ENCODE measurements at regions not wholly inside any gene's neighbourhood (a gene's known extent, or its start where the extent isn't known, plus 50 kb on each side); places are given as distances from the start of the nearest gene placed in this dataset.
"Not testable (repeated sequence)": the region's sequence is repeated elsewhere in the genome, so short reads cannot be mapped to it uniquely, and the experiment has no call there.

DNA sequence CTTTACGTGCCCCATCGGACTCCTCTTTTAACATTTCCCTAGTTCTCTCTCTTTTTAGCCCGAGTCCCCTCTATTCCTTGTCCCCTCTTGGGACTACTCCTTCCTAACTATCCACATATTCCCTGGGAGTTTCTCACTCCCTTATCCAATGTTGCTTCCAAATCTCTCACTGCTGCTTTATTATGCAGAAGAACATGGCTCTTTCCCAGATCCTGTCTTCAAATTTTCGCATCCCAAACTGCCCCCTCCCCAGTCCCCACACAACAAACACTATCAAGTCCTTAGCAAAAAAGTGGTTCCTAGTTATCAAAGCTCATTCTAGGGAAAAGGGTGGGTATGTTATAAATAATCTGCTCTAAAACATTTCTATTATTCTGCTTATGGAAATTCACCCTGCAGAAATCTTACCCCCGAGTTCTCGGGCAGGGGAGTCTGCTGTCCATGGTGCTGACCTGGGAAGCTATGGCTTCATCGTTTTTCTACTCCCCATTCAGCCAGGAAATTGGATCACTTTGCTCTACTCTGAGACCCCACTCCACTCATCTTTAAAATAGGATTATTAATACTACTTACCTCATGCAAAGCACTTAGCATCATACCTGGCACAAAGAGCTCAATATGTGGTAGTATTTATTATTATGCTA lies 393.5 kb downstream of the BUD13 start:
- no peak for DNase-seq (ENCODE audit: low read depth, low spot score)

DNA sequence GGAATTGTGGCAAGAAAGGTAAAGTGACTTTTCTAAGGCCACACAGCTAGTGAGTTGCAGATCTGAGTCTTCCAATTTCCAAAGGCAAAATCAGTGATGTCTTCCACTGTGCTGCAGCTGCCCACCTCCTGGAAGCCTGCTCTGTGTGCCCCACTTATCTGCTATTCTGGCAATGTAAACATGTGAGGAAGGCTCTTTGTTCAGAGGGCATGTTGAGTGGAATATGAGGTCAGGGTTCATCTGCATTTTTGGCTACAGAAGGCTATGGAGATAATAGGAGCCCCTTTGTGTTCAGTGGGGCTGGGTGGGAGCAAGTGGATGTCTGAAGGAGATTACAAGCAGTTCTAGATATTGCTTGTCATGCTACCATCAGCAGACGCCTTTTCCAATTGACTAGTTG lies 396.2 kb downstream of the BUD13 start:
- DNase-seq (ENCODE audit: low read depth, low spot score) = no peak

DNA sequence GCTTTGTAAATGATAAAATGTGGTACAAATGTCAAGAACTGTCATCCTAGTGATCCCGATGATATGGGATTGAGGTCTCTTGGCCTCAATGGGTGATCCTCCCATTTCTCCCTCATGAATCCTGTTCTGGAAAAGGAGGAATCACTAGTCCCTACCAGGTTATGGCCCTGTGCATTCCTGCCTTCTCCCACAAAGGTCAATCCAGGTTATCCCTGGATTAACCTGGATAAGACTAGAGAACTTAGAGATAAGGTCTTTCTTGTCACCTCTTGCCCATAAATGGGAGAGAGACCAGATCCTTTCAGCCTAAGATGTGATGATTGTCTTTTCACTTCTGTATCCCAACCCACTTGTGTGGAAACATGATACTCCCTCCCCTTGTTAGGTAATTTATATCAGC lies 396.7 kb downstream of the BUD13 start:
- no peak for DNase-seq (ENCODE audit: low read depth, low spot score)

DNA sequence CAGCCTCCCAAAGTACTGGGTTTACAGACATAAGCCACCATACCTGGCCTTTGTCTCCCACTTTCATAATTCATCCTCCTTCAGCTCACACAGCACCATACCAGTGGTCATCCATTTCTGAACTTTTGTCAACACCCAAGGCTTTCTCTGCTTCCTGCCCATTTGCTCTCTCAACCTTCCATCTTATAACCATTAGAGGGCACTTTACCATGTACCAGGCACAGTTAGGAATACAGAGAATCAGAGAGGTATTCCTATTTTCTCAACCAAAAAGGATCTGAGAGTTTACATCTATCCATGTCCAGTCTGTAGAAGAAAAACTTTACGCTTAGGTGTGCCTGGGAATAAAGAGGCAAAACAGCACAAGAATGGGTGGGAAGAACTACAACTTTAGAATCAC lies 397.6 kb downstream of the BUD13 start:
- no peak for DNase-seq (ENCODE audit: low read depth, low spot score)

DNA sequence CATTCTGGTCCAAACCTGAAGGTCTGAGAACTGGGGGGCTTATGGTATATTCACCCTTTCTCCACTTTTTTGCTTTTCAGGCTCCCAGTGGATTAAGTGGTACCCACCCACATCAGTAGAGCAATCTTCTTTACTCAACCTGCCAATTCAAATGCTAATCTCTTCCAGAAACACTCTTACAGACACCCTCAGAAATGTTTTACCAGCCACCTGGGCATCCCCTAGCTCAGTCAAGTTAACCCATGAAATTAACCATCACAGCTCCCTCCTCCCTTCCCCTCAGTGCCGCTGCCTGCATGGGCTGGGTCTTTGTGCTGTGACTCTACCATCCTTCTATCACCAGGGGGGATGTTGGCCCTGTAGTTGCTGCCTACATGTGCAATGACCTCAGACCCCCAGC lies 398.7 kb downstream of the BUD13 start:
- DNase-seq (ENCODE audit: low read depth, low spot score) = no peak

DNA sequence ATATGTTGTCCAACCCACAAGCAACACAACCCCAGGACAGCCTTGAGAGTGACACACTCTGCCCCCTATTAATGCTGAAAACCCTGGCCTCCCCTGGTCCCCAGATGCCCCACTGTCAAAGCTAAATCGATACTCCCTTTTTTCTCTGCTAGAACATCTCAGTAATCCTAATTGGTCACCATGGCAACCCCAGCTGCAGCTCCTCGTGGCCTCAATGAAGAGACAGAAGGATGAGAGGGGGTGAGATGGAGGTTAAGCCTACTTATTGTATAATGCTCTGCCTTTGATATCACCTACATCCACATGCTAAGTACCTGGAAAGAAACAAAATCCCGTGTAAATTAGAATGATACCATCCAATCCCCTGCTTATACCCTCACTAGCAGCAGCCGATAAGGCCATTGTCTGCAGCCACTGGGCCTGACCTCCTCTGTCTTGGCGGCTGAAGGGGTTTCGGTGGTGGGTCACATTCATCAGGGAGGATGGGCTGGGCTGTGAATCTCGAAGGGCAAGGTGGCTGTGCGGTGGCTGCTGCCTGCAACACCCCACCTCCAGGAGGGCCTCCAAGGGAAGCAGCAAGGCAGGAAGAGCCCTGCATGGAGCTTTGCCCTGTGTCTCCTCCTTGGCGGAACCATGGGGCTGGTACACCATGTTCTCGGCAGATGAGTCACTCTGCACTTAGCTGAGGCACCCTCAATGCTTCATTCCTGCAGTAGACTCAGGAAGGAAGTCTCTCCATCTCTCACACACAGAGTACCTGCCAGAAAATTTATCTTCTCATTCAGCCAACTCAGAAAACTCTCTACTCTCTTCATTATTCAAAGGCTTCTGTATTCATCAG lies 399.5 kb downstream of the BUD13 start:
- DNase-seq (ENCODE audit: low read depth, low spot score) = no peak

DNA sequence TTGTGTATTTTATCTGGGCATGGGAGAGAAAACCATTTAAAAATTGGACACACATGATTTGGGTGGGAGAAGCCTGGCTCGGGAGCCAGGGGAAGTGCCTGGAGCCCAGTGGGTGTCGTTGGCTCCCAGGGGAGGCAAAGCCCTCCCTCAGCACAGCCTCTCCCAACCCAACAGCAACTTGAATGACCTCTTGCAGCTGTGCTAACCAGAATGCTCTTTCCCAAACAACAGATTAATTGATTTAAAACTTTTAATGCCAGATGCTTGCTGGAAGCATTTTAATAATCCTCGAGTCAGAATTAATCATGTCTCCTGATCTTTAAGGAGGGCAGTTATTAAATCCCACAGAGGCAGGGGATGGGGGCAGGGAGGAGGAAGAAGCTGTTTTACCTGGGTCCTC lies 401.6 kb downstream of the BUD13 start:
- no peak for DNase-seq (ENCODE audit: low read depth, low spot score)

DNA sequence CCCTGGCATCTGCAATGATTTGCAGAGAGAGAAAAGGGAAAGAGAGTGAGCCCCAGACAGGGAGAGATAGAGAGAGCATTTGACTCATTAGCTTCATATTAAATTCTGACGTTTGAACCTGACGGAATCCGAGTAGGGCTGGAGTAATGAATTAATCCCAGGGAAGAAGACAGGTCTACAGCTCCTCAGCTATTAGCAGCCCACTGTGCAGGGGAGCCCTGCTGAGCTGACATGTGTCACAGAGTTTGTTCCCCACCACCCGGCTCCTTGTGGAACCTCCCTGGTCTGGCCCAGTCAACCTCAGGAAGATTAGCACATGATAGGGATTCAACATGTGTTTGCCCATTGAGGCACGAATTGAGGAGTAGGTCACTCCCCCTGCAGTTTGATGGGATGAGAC lies 404.0 kb downstream of the BUD13 start:
- no peak for DNase-seq (ENCODE audit: low read depth, low spot score)

DNA sequence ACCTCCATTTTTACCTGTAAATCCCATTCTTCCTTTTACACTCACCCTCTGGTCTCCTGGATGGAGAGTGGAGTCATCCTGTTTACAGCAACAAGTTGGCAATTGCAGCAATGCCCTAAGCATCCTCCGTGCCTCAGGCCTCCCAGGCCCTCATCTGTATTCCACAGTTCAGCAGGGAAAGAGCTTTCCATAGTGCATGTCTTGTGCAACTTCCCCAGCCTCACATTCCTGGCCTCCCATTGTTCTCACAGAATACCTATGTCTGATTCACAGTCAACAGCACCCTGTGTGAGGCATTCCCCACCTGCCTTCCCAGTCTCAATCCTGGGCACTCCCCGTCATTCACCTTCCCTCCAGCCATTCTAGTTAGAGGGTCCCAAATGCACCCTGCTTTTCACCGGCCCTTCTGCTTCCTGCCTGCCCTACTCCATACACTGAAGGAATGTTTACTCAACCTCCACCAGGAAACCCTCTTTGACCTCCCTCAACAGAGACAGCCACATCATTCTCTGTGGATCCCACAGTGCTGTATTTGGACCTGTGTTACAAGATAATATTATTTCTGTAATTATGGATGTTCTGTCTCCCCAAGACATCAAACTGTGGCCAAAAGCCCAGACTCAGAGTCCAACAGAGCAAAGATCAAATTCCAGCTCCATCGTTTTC lies 405.7 kb downstream of the BUD13 start:
- peak; percentile 79 for DNase-seq (ENCODE audit: low read depth, low spot score)

DNA sequence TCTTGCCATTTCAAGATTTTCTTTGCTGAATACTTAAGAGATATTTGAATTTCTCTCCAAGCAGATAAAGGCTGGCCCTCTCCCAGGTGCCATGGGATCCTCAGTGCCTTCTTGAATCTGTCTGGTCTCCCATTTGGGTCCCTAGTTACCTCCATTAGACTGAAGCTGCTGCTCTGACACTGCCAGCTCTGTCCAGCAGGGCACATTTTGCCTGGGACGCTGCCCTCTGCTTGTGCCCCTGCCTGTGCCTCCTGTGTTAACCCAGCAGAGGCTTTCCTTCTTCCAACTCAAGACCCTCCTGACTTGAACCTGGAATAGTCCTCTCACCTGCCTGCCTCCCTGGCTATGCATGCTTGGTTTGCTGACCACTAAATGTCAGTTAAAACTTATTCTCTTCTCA lies 406.3 kb downstream of the BUD13 start:
- no peak for DNase-seq (ENCODE audit: low read depth, low spot score)

DNA sequence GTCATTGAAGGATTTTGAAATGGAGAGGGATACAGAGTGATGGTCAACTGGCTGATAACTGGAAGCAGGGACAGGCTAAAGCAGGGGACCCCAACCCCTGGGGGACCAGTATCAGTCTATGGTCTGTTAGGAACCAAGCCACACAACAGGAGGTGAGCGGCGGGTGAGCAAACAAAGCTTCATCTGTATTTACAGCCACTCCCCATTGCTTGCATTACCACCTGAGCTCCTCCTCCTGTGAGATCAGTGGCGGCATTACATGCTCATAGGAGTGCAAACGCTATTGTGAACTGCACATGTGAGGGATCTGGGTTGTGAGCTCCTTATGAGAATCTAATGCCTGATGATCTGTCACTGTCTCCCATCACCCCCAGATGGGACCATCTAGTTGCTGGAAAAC lies 407.9 kb downstream of the BUD13 start:
- DNase-seq (ENCODE audit: low read depth, low spot score) = not testable (repeated sequence)

DNA sequence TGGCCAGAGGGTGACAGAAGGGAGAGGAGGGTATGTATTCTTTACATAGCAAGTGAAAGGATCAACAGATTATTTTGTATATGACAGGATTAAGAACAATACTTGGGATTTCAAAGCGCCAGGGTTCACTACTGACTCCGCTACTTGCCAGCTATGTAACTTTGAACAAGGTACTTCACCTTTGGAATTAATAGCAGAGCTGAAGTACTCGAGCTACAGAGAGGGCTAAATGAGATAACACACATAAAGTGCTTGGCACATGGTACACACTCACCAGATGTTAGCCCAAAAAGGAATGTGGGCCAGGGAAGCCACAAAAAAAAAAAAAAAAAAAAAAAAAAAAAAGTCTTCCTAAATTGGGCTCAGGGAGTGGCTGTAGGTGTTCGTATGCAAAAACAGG lies 408.4 kb downstream of the BUD13 start:
- DNase-seq (ENCODE audit: low read depth, low spot score) = no peak

DNA sequence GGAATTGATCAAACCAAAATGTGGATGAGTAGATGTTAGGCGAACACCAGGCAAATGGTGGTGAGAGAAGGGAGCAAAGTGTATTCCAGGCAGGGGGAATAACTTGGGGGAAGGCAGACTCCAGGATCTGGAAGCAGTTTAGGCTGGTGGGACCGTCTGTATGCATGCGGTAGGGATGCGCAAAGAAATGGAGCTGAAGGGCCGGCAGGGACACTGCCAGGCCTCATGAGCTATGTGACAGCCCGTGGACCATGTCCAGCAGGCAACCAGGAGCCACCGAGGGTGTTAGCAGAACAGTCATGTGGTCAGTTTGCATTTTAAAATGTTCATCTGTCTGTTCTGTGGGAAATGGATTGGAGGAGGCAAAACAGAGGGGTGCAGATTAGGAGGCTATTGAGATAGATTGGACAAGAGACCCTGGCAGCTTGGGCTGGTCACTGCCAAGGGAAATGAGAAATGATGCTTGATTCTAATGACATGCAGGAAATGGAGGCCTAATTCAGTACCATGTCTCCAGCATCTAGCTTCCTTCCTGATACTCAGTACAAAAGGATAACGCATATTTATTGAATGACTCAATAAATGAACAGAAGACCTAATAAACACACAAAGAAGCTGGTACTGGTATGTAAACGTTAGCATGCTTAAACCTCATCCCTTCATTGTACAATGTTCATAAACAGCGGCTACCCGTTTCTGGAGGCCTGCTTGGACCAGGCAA lies 412.4 kb downstream of the BUD13 start:
- peak; percentile 71 for DNase-seq (ENCODE audit: low read depth, low spot score)

DNA sequence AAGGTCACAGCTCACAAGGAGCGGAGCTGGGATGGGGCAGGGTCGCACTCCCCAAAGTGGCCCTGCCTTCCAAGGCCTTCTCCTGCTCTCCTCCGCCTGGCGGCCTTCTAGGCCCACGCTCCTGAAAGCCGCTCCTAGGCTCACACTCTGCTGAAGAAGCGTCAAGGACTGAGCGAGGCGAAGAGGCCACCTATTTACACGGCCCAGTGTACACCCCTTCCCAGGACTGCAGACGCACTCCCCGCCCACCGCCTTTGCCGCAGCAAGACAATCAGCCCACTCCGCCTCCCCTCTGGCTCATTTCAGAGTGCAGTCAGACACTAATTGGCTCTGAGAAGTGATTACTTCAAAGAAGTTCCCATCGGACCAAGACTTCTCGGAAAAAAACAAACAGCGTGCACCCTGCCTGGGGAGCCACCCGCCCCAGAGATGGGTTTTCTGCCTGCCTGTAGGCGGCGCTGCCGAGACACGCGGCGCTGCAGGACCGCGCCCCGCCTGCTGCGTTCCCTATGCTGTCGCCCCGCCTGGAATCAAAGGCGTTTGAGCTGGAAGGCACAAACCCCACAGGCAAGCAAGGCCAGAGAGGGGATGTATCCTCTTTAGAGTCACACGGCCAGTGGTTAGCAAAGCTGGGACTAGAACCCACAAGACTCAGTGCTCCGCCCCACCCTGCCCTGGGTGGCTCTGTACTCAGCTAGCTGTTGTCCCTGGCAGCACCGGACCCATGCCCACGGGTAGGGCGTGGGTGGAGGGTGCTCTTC lies 414.8 kb downstream of the BUD13 start:
- peak; percentile 47 for DNase-seq (ENCODE audit: low read depth, low spot score)

DNA sequence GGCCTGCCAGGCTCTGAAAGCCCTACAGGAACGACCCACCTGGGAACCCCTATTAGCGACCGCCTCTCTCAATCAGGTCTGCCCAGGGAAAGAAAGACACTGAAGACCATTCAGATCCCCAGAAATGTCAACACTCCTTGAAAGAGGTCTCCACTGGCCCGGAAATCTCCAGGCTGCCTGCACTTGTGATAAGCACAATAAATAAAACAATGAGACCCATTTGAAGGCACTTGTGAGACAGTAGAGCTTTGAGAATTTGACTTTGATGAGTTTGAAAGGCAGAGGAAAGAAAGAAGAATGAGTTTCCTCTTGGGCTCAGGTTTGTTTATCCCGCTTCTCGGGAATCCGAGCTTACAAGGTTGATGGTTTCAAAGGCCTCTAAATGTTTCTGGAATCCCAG lies 416.3 kb downstream of the BUD13 start:
- no peak for DNase-seq (ENCODE audit: low read depth, low spot score)

DNA sequence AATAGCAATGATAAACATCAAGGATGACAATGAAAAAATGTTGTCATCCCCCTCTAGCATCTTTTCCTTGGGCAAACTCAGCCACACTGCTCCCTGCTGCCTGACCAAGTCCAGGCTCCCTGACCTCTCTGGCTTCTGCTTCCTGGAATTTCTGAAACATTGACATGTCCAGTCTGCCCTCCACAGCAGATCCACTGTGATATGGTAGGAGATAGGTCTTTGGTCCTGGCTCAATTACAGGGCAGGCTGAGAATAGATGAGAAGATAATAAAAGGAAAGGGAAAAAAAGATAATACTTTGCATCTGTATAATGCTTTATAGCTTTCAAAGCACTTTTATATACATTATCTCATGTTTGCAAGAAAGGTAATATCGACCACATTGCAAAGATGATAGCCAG lies 417.7 kb downstream of the BUD13 start:
- no peak for DNase-seq (ENCODE audit: low read depth, low spot score)

DNA sequence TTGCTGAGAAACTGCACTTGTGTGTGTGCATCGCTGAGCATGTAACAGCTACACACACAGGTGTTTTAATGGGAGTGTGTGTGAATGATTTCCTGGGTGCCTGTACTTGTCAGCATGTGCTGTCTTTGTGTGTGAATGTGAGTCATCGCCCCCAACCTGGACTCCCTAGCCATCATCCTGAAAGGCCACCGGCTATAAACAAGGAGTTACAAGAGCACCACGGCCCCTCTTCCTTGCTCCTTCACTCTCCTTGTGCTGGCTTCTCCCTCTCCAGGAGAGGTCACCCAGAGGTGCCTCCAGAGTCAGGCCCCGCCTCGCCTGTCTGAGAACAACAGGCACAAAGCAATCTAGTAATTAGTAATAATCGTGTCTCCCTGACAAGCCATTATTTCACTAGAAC lies 419.2 kb downstream of the BUD13 start:
- DNase-seq (ENCODE audit: low read depth, low spot score) = no peak

DNA sequence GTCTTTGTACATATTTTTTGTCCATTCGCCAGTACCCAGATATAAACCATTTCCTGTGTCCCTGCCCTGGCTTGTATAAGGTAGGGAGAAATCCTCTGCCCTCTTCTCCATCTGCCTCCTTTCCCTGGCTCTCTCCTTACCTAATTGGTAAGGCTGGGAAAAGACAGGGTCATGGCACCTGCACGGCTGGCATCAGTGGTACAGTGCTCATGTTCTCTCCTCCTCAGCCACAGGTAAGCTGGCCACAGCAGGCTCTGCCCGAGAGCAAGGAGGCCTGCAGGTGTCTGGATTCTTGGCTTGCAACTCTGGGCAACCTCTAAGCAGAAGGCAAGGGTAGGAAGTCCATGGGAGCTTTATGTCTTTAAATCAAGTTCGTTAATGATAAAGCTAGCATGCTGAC lies 419.9 kb downstream of the BUD13 start:
- no peak for DNase-seq (ENCODE audit: low read depth, low spot score)

DNA sequence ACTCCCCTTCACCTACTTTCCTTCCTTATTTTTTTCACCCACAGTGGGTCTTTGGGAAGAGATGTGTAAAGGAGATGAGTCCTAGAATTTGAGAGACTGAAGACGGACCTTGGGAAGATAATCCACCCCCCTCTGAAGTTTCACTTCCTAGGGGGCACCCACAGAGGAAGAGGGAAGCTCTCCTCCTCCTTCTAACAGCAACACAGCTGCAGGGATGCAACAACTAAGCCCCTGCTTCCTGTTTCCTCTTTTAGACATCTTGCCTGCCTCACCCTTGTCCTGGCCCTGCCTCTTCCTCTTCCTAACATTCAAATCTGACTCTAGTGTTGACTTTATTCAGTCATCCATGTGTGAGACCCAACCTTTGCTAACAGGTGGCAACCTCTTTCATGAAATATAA lies 424.6 kb downstream of the BUD13 start:
- no peak for DNase-seq (ENCODE audit: low read depth, low spot score)

DNA sequence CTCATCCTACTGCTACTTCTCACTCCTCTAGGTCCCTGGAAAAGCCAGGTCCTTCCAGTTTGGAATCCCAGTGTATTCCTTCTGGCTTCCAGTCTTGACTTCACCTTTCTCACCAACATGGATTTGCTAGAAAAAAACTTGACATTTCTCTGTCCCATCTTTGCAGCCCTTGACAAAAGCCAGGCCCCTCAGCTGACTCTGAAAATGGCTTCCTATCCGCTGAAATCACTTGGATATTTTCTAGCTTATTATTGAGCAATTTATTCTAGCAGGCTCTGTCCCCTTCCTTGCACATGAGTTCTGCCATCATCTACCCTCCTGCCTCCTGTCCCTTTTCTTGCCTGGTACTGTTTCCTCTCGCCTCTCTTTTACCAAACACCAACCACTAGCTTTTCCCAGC lies 427.2 kb downstream of the BUD13 start:
- no peak for DNase-seq (ENCODE audit: low read depth, low spot score)

DNA sequence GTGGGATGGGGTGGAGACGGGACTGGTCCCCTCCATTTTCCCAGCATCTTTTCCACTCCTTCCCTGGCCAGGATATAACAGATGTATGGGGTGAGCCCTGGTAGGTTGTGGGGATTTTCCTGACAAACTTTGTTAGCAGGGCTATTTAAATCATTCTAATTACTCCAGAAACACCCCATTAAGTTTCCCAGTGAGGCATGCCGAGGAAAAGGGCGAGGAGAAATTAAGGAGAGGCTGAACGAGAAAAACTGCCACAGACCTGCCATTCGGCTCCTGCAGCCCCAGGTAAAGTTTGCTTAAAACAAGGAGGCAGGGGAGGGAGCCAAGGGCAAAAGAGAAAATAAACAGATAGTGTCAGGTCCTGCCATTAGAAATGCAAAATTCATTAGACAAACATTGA lies 428.2 kb downstream of the BUD13 start:
- DNase-seq (ENCODE audit: low read depth, low spot score) = no peak

Data from pulmonary artery endothelial cell (primary cell).